GM19043 (cell line): ENCODE measurements at regions not wholly inside any gene's neighbourhood (a gene's known extent, or its start where the extent isn't known, plus 50 kb on each side); places are given as distances from the start of the nearest gene placed in this dataset.

ENCODE experiments used
- ATAC-seq: cut with Tn5 transposase; IDR thresholded peaks from one replicate; pipeline ENCODE4 v1.9.1; 2021; ENCODE audit warnings: low read depth; ENCODE audit not compliant: unreplicated experiment

- no peak for ATAC-seq
These were observed 117.2 kb upstream of the CDH20 start for GRCh38 chr18:61216051-61216450.

DNA sequence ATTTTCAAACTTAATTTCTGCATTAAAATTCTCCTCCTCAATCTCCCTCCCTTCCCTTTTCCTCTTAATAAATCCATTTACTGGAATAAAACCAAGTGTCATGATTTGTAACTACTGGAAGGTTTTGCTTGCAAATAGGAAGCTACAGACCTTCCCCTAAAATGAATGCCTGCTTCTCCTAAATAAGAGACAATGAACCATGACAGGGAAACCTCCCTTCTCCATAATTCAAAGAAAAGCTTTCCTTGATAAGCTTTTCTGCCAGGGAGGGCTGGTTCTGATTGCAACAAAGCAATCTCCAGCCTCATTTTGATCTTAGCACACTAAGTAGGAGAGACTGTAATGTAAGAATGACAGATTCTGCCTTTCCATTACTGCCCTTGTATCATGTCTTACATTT, 111.0 kb upstream of the CDH20 start:
- no peak for ATAC-seq

GRCh38 chr18:61225336-61225735, 107.9 kb upstream of the CDH20 start:
- ATAC-seq = no peak

DNA sequence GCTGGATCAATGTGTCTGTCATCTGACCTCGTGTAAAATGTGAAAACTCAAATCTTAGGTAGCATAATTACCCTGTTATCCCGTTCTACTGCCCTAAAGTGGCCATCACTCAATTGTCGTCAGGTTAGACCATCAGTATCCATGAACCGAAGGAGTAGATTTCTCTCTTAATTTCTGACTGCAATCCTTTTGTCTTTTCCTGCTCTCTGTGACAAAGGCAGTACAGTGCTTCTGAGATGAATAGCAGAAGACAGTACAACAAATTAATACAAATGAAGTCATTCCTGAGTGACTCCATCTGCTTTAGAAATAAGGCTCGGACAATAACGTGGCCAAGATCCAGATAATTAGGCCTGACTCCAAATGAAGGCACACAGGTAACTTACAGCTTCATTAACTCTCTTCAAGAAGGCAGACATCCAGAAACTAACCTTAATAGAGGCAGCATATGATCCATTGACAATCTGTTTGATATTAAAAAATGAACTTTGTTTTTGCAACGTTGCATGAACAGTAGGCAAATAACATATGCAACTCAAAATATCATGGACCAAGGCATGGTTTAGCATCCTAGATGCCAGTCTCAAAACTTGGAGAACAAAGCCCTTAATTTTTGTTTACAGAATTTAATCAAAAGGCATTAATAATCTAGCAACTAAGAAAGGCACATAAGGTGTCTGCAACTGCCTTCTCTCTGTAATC, 96.7 kb upstream of the CDH20 start:
- no peak for ATAC-seq

DNA sequence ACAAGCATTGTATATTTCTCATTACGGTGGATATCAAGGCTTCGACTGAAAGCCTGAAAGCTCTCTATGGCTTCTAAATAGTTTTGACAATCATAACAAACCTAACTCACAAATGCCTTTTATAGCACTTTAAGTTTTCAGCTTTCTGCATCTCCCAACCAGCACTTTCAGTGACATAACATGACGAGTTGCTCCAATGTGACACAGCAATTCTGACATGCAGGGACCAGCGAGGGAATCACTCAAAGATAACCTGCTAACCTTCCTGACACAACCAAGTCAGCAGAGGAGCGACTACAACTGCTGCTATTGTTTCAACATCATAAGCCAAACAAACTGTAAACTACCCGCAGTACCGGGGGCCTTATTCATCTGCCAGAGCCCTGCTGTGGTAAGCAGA, 95.7 kb upstream of the CDH20 start:
- ATAC-seq = no peak

- no peak for ATAC-seq
These were observed 94.2 kb upstream of the CDH20 start for GRCh38 chr18:61239051-61239450.

DNA sequence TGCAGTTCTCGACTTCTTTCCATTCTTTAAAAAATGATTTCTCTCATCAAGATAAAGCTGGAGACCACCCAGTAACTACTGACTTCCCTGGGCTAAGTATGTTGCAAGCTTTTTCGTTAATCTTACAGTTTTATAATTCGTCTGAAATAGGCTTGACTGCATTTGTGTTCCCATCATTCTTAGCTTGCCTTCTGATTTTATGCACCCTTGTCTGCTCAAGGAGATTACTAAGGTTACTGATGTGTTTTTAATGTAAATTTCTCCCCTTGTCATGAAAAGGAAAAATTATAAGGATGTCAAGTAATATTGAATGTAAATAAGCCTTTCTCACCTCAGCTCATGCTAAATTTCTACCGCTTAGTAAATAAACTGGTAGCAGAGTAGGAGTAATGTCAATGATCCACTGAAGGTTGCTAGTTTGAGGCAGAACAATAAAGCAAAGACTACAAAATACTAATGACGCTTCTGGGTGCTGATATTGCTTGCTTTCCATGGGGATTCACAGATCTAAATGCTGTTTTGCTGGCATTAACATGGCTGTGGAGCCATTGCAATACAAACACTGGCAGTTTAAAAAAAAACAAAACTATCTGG, 91.9 kb upstream of the CDH20 start:
- ATAC-seq = no peak

DNA sequence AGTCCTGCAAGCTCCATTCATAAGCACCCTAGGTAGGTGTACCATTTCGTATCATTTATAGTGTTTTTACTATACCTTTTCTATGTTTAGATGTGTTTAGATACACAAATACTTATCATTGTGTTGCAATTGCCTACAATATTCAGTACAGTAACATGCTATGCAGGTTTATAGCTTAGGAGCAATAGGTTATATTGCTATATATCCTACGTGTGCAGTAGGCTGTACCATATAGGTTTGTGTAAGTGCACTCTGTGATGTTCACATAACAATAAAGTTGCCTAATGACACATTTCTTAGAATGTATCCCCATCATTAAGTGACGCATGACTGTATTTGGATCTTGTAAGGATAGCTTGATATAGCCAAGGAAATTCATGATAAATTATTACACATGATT, 88.6 kb upstream of the CDH20 start:
- no peak for ATAC-seq

GRCh38 chr18:61245276-61245675, 88.0 kb upstream of the CDH20 start:
- ATAC-seq = no peak

DNA sequence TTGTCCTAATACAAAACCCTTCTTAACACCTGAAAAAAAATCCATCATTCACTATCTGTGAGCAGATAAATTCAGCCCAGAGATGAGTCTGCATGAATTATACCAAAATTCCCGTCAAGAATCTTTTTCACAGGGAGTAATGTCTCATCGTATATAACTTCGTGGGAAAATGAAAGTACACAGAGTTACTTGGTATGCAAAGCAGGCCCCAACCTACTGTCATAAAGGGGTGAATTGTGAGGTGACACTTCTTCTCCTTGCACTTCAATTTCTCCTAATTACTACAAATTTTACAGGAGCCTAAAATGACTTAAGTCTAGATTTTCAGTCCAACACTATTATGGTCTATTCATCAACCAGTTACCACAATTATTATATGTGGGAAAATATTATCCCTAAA, 84.6 kb upstream of the CDH20 start:
- no peak for ATAC-seq

DNA sequence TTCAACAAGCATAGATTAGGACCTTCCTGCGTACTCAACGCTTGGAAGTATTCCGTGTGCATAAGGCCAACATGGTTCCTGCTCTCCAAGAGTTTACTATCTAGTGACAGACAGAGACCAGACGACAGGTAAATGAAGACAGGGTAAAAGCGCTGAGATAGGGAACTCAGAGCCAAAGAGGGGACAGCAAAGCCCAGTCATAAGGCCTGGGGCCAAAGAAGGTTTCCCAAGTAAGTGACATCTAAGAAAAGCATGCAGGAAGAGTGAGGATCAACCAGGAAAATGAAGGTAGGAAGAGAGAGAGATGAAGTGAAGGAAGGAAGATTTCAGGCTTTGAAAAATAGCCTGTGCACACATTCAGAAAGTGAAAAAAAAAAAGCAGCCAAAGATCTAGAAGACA, 76.9 kb upstream of the CDH20 start:
- no peak for ATAC-seq

DNA sequence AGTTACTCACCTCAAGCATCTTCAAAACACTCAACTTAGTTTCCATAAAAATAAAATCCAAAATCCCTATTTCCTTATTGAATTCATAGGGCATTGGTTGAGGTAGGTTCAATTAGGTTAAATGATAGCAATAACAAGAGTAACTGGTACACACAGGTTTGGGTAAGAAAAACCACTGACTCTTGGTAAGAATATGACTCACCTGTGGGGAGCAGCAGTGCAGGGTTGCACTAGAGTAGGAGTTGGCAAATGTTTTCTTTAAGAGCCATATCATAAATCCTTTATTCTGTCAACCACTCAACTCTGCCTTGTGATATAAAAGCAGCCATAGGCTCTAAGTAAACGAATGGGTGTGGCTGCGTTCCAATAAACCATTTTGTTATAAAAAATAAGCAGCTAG, 71.4 kb upstream of the CDH20 start:
- no peak for ATAC-seq

- no peak for ATAC-seq
These were observed 60.4 kb upstream of the CDH20 start for GRCh38 chr18:61272793-61273192.

GRCh38 chr18:61273533-61273932, 59.7 kb upstream of the CDH20 start:
- no peak for ATAC-seq

DNA sequence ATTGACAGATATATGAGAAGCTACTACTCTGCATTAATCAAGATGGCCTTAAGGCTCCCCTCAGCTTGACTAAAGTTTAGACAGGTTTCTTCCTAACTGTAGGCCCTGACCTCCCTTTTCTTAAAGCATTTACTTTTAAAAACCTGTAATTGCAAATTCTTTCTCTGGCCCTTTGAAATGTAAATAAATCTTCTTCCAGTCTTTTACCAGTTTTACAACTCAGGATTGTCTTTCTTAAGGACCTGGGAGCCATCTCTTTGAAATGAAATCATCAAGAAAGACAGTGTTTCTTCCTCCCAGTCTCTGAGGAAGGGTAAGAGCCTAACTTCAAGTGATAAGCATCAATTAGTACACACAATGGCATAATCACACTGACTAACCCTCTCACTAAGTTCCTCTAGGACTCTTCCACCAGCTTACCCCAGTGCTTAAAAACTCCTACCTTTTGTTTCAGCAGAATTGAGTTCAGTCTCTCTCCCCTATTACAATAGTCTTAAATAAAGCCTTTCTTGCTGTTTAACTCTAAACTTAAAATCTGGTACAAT, 58.7 kb upstream of the CDH20 start:
- ATAC-seq = no peak

DNA sequence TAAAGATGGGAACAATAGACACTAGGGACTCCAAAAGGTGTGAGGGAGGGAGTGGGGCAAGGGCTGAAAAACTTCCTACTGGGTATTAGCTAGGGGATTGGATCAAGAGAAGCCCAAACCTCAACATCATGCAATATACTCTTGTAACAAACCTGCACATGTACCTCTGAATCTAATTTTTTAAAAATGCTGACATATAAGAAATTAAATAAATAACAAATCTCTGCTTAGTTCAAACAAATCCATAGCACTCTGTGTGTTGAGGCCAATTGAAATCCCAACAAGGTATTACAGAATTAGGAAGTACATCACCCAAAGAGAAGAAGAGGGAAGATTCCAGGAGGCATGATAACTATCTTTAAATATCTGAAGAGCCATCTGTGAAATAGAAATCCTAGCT, 55.4 kb upstream of the CDH20 start:
- no peak for ATAC-seq

DNA sequence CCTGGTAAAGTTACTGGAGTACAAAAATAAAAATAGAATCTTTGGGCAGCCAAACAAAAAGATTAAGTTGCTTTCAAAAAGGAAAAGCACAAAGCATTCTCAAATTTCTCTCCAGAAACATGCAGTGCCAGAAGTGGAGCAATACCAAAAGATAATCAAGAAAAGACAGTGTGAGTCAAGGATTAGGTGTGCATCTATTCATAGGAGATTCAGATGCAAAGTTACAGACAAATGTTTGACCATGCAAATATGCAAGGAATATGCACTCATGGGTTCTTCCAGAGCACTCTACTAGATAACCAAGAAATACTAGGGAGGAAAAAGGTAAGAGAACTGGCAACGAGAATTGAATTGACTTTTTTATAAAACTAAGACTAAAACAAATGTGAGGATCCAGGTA, 51.8 kb upstream of the CDH20 start:
- no peak for ATAC-seq

- ATAC-seq = no peak
These were observed 50.3 kb upstream of the CDH20 start for GRCh38 chr18:61282926-61283325.
